CD1c-positive myeloid dendritic cell (primary cell): ENCODE measurements at regions not wholly inside any gene's neighbourhood (a gene's known extent, or its start where the extent isn't known, plus 50 kb on each side); places are given as distances from the start of the nearest gene placed in this dataset.

ENCODE experiments used
- DNase-seq: peaks from one replicate; pipeline ENCODE4 v3.0.0-alpha.2; 2016; ENCODE audit errors: extremely low spot score

- DNase-seq = no peak
These were observed 521.9 kb downstream of the PTPRC start for GRCh38 chr1:199160521-199161318.

DNA sequence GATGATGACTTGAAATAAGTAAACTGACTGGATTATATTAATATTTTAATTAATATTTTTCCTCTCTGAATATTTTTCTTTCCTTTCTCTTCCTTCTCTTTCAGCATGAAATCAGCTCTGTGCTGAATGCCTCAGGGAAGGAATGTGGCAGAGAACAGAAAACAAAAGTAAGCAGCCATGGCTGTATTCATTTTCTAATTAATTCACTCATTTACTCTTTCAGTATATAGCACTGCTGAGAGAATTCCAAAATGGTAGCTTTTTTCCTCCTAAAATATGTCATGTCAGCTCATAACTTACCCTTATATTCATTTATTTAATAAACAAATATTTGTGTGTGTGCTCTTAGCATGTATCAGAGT is 522.5 kb downstream of the PTPRC start:
- no peak for DNase-seq

DNA sequence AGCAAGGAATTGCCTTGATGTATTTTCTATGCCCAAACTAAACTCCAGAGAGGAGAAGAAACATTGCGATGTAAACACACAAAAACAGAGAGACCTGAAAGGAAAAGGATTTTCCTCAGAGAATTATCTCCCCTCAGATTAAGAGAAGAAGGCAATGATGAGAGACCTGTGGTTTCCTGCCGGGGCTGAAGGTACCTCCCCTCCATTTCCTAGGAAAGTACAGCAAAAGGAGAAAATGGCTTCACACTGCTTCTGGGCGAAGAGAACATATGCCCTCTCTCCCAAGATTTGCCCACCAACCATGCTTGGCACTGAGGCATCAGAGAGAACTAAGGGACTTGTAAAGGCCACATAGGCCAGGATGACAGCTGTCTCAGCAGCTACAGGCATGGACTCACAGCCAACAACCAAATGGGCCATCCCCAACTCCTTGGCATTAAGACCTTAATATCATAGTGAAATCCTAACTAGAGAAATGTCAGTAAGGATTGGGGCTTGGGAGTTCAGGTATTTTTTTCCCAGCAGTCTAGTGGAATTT is 523.0 kb downstream of the PTPRC start:
- DNase-seq = no peak

GRCh38 chr1:199163267-199163666 is 524.4 kb downstream of the PTPRC start:
- no peak for DNase-seq

DNA sequence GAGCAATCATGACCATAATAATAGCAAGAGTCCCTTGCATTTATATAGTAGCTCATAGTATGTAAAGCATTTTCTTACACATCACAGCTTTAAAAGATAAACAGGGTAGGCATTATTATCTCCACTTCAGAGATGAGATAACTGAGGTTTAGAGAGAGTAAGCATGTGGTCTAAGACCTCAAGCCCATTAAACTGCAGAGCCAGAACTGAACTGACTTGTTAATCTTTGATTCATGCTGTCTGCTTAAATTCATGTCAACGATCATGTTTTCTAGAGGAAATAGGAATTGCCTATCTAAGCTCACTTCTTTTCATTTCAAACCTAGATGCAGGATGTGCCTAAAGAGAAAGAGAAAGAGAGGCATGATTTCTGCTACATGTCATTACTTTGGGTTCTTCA is 524.8 kb downstream of the PTPRC start:
- no peak for DNase-seq

DNA sequence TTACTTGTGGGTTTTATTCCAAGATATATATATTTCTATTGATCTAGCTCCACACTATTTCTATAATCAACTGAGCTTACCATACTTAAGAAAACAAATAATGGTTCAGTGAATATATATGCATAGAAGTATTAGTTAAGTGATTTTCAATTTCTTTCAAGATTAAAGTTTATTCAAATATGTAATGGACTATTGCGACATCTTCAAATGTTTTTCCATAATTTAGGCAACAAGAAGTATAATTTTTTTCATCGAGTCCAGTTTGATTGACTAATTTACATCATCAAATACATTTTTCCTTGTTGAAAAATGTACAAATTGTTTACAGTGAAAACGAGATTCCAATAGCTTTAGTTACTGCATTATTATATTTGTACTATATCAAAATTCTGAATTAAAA is 528.6 kb downstream of the PTPRC start:
- DNase-seq = no peak

DNA sequence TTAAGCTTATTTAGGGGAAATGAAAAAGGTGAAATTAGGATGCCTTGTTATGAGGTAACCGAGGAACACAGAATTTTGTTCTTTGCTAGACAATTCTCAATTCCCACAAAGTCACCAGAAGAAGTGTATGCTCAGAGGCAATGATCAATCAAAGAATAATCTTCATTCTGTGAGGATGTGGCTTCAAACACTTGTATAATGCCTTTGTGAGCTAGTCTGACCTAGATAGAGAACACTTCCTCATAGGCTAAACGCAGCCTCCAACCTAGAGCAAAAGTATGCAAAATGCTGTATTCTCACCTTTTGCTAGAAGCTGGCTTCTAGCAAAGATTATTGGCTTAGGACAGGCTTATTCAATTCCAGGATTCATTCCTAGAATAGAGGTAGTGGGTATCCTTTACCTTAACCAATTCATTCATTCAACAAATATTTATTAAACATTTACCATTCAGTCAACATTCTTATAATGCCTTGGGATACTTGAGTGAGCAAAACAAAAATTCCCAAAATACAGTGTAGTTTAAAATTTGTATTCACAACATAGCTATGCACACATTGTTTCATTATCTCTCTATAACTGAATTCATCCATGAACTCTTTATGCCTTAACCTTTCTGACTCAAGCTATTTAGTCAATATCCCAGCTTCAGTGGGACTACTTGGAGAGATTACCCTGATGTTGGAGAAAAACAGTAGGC is 530.2 kb downstream of the PTPRC start:
- DNase-seq = no peak

DNA sequence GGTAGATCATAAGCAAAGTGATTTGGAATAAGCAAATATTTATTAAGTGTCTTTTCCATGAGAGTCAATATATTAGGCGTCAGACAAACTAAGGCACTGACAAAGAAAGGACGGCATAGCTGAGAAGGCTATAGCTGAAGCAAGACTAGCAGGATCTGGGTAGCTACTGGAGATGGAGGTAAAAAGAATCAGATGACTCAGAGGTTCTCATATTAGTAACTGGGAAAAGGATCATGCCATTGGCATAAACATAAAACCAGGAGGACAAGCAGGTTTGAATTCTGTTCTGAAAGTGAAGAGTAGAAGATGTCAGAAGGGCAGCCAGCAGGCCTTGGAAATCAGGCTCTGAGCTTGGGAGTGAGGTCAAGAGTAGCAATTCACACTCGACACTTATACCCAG is 531.9 kb downstream of the PTPRC start:
- DNase-seq = no peak

GRCh38 chr1:199172171-199173124 is 533.6 kb downstream of the PTPRC start:
- DNase-seq = no peak

DNA sequence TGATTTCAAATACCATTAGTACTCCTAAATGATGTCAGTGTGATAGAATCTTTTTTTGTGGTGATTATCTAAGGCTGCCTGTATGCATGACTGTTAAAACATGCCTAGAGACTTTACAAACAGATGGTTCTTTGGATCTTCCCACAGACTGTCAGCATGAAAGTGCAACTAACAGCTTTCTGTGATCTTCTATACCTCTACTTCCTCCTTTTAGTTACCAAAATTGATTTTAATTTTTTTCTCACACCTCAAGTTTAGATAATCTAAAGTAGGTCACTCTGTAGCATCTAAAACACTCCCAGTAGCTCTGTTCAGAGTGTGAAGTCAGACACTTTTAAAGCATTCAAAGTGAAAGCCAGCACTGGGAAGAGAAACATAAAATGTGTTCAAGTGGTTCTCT is 534.5 kb downstream of the PTPRC start:
- DNase-seq = no peak

DNA sequence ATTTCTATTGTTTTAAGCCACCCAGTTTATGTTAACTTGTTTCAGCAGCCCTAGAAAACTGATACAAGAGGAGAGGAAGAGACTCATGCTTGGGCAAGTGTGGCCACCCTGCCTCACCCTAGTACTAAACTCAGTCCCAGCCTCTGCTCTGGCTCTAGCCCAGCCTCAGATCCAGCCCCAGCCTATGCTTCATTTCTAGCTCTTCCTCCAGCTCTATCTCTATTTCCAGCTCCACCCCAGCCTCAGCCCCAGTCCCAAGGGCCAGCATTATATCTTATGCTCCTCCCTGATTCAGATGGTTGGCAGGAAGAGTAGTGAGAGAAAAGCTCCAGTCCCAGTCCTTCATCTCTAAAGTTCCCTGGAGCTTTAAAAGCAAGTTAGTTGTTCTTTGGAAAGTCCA is 535.5 kb downstream of the PTPRC start:
- no peak for DNase-seq

DNA sequence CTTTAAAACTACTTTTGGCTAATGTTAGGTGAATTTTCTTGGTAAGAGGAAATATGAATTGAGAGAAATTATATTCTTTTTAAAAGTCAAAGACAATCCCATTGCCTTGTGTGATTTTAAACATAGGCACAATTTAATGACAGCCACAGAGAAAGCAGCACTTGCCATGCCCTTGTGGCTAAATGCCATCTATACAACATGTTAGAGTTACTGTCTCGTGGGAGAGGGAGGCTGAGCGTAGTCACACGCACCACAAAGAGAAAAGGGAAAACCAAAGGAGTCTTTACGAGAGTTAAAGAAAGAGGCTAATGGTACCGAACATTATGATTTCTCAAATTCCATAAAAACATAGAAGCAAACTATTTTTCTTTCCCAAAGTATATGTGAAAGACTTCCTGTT is 537.9 kb downstream of the PTPRC start:
- no peak for DNase-seq

DNA sequence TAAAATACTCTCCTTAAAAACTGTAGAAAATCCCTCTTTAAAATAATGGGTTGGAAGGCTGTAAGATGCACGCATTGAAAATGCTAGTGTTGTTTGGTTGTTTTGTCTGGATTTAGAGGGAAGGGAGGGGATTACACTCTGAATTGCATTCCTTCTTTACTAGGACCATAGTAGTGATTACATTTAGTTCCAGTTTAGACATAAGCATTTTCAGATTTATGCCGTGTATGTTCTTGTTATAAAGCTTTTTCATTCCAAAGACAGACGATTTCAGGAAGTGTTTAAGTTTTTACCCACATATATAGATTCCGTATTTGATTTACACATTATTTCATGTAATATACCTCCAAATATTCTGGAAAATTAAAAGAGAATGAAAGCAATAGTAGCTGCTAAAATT is 538.4 kb downstream of the PTPRC start:
- DNase-seq = no peak

DNA sequence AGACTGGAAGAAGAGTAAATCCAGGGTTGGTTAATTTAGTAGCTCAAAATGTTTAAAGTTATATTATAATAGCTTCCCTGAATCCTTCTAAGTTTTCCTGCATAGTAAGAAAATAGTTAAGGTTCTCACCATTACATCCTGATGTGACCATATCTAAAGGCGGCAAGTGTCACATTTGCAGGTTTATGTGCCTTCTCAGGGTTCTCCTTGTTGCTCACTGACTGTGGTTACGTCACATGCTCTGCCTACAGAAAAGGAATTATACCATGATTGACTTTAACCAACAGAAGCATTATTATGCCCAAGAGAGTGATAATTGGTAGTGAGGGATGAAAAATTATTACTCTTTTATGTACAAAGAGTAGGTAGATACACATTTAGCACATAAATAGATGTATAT is 539.8 kb downstream of the PTPRC start:
- no peak for DNase-seq

GRCh38 chr1:199182186-199182843 is 543.5 kb downstream of the PTPRC start:
- DNase-seq = no peak

GRCh38 chr1:199184180-199184579 is 545.3 kb downstream of the PTPRC start:
- no peak for DNase-seq

- no peak for DNase-seq
These were observed 556.0 kb downstream of the PTPRC start for GRCh38 chr1:199194862-199195261.

DNA sequence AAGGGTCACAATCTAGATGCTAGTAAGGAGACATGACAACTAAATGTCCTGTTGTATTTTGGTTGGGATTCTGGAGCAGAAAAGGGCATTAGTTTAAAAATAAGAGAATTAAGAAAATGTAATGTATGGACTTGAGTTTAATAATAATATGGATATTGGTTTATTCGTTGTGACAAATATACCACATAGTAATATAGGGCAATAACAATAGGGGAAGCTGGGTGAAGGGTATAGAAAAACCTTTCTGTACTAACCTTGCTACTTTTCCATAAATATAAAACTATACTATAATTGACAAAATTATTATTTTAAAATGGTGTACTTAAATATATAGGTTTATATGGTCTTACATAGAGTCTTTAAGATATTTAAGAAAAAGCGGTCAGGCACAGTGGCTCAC is 558.9 kb downstream of the PTPRC start:
- no peak for DNase-seq

DNA sequence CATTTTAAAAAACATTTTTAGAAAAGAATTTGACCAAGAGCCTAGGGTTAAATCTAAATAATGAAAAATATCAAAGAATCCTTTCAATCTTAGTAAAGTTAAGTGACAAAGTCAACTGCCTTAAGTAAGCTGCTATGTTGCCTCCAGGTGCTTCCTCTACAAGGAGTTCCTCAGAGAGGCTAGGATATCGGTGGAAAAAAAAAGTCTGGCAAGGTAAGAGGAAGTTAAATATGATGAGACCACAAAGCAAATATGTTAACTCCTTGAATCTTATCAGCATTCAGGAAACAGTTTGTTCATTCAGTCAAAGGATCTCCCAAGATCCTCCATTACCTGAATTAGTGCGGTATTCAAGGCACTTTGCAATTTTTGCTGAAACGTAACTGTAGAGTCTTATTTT is 563.5 kb downstream of the PTPRC start:
- DNase-seq = no peak

DNA sequence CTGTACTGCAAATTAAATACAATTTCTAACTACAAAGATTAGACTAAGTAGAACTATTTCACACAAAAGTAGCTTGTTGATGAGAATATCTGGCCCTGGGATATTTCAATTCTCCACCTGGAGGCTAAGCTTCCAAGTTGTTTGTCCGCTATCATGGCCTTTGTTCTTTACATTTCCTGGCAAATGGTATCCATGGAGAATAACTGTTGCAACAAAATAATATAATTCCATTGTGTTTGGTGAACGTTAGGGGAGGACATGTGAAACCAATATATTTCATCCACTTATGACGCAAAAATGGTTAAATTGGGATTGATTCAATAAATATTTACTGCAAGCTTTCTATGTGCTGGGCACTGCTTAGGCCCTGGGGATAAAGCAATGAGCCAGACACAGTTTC is 565.4 kb downstream of the PTPRC start:
- DNase-seq = no peak

DNA sequence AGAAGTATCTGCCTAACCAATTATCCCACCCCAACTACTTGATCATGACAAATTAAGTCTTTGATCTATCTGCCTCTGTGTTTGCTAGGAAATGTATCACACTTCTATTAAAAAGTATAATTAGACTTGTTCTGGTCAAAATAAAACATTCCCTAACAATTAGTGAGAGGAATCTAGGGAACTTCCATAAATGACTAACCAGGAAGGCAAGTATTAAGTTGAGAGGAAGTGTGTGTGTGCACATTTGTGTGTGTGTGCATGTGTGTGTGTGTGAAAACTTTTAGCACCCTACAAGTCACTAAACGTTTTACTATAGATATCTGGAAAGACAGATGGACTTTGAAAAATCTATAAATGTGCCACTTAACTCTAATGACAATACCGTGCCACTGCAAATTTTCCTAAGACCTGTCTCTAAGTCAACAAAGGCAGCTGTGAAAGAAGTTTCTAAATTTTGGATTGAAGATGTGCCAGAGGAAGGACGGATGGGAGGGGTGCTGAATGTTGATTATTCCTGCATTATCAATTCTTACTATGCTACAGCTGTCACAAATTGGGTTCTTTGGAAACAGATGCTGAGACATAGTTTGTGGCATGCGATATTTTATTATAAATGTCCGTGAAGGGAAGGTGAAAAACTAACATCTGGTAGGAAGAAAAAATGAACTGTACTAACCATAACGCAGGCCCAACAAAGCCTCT is 567.1 kb downstream of the PTPRC start:
- DNase-seq = no peak
